A673 (cell line): ENCODE measurements at regions not wholly inside any gene's neighbourhood (a gene's known extent, or its start where the extent isn't known, plus 50 kb on each side); places are given as distances from the start of the nearest gene placed in this dataset.

Experiments
- EZH2 ChIP-seq: fragments of 200-600 bp; sonication (generic); IDR thresholded peaks from 2 replicates; pipeline ENCODE4 v1.6.1; 2017; ENCODE audit warnings: borderline replicate concordance, low read depth, mild to moderate bottlenecking, mixed read lengths, antibody characterized with exemption, low read length; ENCODE audit not compliant: poor library complexity, severe bottlenecking
- TF ChIP-seq, protein P1 (sequence below): fragments of 300-800, 200-600 bp; sonication (generic); conservative IDR thresholded peaks from 2 replicates; pipeline ENCODE4 v1.5.1; 2017; ENCODE audit warnings: low read depth, mild to moderate bottlenecking, antibody characterized with exemption, low read length, moderate library complexity, mixed read lengths

DNA sequence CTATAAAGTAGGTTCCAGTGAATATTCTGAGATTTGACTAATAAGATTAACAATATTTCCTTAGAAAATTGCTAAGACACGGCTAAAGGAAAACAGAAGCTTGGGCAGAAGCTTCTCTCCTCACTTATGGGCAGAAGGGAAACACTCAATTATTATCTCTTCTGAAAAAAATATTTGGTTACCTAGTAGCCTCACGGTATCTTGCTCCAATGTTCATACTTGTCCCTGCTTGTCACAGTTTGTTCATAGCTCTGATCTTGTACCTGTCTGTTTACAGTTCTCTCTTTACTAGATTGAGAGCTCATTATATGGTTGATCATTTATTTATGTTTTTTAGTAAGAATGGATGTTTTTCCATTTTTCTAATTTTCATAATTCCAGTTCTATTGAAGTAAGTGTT, 458.0 kb upstream of the ATP2B1 start:
- TF ChIP-seq, protein P1, sequence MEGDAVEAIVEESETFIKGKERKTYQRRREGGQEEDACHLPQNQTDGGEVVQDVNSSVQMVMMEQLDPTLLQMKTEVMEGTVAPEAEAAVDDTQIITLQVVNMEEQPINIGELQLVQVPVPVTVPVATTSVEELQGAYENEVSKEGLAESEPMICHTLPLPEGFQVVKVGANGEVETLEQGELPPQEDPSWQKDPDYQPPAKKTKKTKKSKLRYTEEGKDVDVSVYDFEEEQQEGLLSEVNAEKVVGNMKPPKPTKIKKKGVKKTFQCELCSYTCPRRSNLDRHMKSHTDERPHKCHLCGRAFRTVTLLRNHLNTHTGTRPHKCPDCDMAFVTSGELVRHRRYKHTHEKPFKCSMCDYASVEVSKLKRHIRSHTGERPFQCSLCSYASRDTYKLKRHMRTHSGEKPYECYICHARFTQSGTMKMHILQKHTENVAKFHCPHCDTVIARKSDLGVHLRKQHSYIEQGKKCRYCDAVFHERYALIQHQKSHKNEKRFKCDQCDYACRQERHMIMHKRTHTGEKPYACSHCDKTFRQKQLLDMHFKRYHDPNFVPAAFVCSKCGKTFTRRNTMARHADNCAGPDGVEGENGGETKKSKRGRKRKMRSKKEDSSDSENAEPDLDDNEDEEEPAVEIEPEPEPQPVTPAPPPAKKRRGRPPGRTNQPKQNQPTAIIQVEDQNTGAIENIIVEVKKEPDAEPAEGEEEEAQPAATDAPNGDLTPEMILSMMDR: no peak
- TF ChIP-seq EZH2: no peak
